ENCODE measurements at regions not wholly inside any gene's neighbourhood (a gene's known extent, or its start where the extent isn't known, plus 50 kb on each side); places are given as distances from the start of the nearest gene placed in this dataset.
"Not testable (repeated sequence)": the region's sequence is repeated elsewhere in the genome, so short reads cannot be mapped to it uniquely, and the experiment has no call there.

DNA sequence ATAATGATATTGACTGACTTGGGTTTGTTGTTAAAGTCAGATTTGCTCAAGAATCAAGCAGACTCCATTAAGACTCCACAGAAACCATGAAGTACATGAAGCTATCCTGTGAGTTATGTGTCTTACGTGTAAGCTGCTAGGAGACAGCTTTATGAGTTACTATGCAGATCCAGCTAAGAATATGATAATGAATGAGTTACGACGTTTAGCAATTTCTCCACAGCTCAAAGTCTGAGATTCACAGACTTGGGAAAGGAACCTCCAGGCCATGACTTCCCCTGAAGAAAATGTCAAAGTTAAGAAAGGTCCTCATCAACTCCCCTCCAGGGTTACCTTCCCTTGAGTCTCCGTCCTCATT lies 211.9 kb upstream of the HNRNPA3 start:
- H3K4me1 ChIP-seq (ENCODE audit: insufficient read depth, low read length): 0 out of 2 replicates have a peak, but pooled peaks cover 5% of the 10 kb centered on the region
- H3K4me3 ChIP-seq (ENCODE audit: low read length): no peak overlapping the region
- no peaks in the 10 kb centered on the region for H3K9me3 ChIP-seq (ENCODE audit: low read length)
- BruUV-seq (replicated peaks): no TSS peak
- H3K4me2 ChIP-seq (ENCODE audit: low read length): no peak overlapping the region
- H2AFZ ChIP-seq (ENCODE audit: low read length): no peak overlapping the region
- H3K36me3 ChIP-seq (ENCODE audit: low read depth, low read length): no peaks in the 10 kb centered on the region
- H3K9me2 ChIP-seq (replicated peaks; ENCODE audit: low read length): no peaks in the 10 kb centered on the region
- no peaks in the 10 kb centered on the region for H3K79me2 ChIP-seq (ENCODE audit: low read length)
- CTCF ChIA-PET: no interaction called here
- ATAC-seq: no peak
- DNase-seq: no peak
- H3K27me3 ChIP-seq (ENCODE audit: low read length): peaks cover 7% of the 10 kb centered on the region; the same call in 1 of the 2 replicates
- intact Hi-C loops (cut with micrococcal nuclease): no loop called here
- H3K27ac ChIP-seq (ENCODE audit: low read length): no peak overlapping the region
- no peak overlapping the region for H3K9ac ChIP-seq (ENCODE audit: low read length)
- H3F3A ChIP-seq (ENCODE audit: low read length, unreplicated experiment): no peaks in the 10 kb centered on the region
- TF ChIP-seq, protein P1, sequence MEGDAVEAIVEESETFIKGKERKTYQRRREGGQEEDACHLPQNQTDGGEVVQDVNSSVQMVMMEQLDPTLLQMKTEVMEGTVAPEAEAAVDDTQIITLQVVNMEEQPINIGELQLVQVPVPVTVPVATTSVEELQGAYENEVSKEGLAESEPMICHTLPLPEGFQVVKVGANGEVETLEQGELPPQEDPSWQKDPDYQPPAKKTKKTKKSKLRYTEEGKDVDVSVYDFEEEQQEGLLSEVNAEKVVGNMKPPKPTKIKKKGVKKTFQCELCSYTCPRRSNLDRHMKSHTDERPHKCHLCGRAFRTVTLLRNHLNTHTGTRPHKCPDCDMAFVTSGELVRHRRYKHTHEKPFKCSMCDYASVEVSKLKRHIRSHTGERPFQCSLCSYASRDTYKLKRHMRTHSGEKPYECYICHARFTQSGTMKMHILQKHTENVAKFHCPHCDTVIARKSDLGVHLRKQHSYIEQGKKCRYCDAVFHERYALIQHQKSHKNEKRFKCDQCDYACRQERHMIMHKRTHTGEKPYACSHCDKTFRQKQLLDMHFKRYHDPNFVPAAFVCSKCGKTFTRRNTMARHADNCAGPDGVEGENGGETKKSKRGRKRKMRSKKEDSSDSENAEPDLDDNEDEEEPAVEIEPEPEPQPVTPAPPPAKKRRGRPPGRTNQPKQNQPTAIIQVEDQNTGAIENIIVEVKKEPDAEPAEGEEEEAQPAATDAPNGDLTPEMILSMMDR (conservative IDR thresholded peaks at IDR 0.05; ENCODE audit: low read depth, low read length): no peak
- TF ChIP-seq EZH2 (IDR thresholded peaks at IDR 0.05; ENCODE audit: low read length, unreplicated experiment): no peak
- no peak for TF ChIP-seq EZH2phosphoT487 (IDR thresholded peaks at IDR 0.05; ENCODE audit: borderline replicate concordance, low read length)
- no peaks in the 10 kb centered on the region for H4K20me1 ChIP-seq (ENCODE audit: low read length)
- POLR2A ChIA-PET (ENCODE audit: unreplicated experiment): no interaction called here

DNA sequence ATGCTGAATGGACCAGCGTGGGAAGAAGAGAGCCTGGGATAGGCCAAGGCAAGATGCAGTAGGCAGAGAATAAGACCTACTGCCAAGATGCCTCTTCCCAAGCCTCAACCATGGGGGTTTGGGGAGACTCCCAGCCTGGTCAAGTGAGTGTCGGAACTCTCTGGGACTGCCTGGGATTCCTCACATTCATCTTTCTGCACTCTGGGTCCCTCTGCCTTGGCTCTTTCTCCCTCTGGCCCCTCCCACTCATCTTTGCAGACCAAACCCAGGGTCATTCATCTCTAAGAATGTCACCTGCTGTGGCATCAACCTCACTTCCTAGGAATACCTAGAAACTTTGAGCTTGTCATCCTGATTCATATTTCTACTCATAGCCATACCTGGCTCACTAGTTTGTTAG lies 211.3 kb upstream of the HNRNPA3 start:
- TF ChIP-seq EZH2phosphoT487 (IDR thresholded peaks at IDR 0.05; ENCODE audit: borderline replicate concordance, low read length) (no peak), EZH2 (IDR thresholded peaks at IDR 0.05; ENCODE audit: low read length, unreplicated experiment) (no peak)
- TF ChIP-seq, protein P1 (conservative IDR thresholded peaks at IDR 0.05; ENCODE audit: low read depth, low read length): no peak
- Histone ChIP-seq H3K4me1 (ENCODE audit: insufficient read depth, low read length) (0 out of 2 replicates have a peak, but pooled peaks cover 5% of the 10 kb centered on the region), H3K36me3 (ENCODE audit: low read depth, low read length) (no peaks in the 10 kb centered on the region), H3K79me2 (ENCODE audit: low read length) (no peaks in the 10 kb centered on the region), H3K9me2 (replicated peaks; ENCODE audit: low read length) (no peaks in the 10 kb centered on the region), H3K9me3 (ENCODE audit: low read length) (no peaks in the 10 kb centered on the region), H3K27ac (ENCODE audit: low read length) (no peak overlapping the region), H2AFZ (ENCODE audit: low read length) (no peak overlapping the region), H3K4me3 (ENCODE audit: low read length) (no peak overlapping the region), H3K4me2 (ENCODE audit: low read length) (no peak overlapping the region), H3K9ac (ENCODE audit: low read length) (no peak overlapping the region), H3K27me3 (ENCODE audit: low read length) (peaks cover 7% of the 10 kb centered on the region; the same call in 1 of the 2 replicates), H3F3A (ENCODE audit: low read length, unreplicated experiment) (no peaks in the 10 kb centered on the region), H4K20me1 (ENCODE audit: low read length) (no peaks in the 10 kb centered on the region)
- intact Hi-C loops (cut with micrococcal nuclease): no loop called here
- ChIA-PET CTCF (no interaction called here), POLR2A (ENCODE audit: unreplicated experiment) (no interaction called here)
- BruUV-seq (replicated peaks): no TSS peak
- no peak for ATAC-seq
- DNase-seq: no peak

DNA sequence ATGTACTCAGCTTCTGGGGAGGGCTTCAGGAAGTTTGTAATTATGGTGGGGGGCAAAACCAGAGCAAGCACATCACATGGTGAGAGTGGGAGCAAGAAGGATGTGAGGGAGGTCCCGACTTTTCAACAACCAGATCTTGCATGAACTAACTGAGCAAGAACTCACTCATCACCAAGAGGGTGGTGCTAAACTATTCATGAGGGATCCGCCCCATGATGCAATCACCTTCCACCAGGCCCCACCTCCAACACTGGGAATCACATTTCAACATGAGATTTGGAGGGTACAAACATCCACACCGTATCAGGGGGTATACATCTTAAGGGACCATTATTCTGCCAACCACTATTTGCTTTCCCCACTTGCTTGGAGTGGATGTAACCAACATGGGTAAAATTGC lies 209.6 kb upstream of the HNRNPA3 start:
- ChIA-PET POLR2A (ENCODE audit: unreplicated experiment) (no interaction called here), CTCF (no interaction called here)
- DNase-seq (no peak), ATAC-seq (no peak)
- no peaks in the 10 kb centered on the region for H3K79me2 ChIP-seq (ENCODE audit: low read length)
- no TSS peak for BruUV-seq (replicated peaks)
- no peak overlapping the region for H3K4me2 ChIP-seq (ENCODE audit: low read length)
- H3K9ac ChIP-seq (ENCODE audit: low read length): no peak overlapping the region
- TF ChIP-seq EZH2phosphoT487 (IDR thresholded peaks at IDR 0.05; ENCODE audit: borderline replicate concordance, low read length) (no peak), EZH2 (IDR thresholded peaks at IDR 0.05; ENCODE audit: low read length, unreplicated experiment) (no peak)
- TF ChIP-seq, protein P1 (conservative IDR thresholded peaks at IDR 0.05; ENCODE audit: low read depth, low read length): no peak
- H3K27ac ChIP-seq (ENCODE audit: low read length): no peak overlapping the region
- H3K27me3 ChIP-seq (ENCODE audit: low read length): peaks cover 7% of the 10 kb centered on the region; the same call in 1 of the 2 replicates
- no peak overlapping the region for H3K4me3 ChIP-seq (ENCODE audit: low read length)
- H3K36me3 ChIP-seq (ENCODE audit: low read depth, low read length): no peaks in the 10 kb centered on the region
- H3K9me3 ChIP-seq (ENCODE audit: low read length): no peaks in the 10 kb centered on the region
- H2AFZ ChIP-seq (ENCODE audit: low read length): no peak overlapping the region
- H3K9me2 ChIP-seq (replicated peaks; ENCODE audit: low read length): no peaks in the 10 kb centered on the region
- H3K4me1 ChIP-seq (ENCODE audit: insufficient read depth, low read length): peaks cover 7% of the 10 kb centered on the region
- H4K20me1 ChIP-seq (ENCODE audit: low read length): no peaks in the 10 kb centered on the region
- H3F3A ChIP-seq (ENCODE audit: low read length, unreplicated experiment): no peaks in the 10 kb centered on the region
- intact Hi-C loops (cut with micrococcal nuclease): no loop called here

DNA sequence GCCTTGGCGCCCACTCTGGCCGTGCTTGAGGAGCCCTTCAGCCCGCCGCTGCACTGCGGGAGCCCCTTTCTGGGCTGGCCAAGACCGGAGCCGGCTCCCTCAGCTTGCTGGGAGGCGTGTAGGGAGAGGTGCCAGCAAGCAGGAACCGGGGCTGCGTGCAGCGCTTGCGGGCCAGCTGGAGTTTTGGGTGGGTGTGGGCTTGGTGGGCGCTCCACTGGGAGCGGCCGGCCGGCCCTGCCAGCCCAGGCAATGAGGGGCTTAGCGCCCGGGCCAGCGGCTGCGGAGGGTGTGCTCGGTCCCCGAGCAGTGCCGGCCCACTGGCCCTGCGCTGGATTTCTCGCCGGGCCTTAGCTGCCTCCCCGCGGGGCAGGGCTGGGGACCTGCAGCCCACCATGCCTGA lies 204.9 kb upstream of the HNRNPA3 start:
- H3K27ac ChIP-seq (ENCODE audit: low read length); POLR2A ChIA-PET (ENCODE audit: unreplicated experiment); ATAC-seq; H3K9ac ChIP-seq (ENCODE audit: low read length); H3F3A ChIP-seq (ENCODE audit: low read length, unreplicated experiment); H3K9me3 ChIP-seq (ENCODE audit: low read length); H3K4me1 ChIP-seq (ENCODE audit: insufficient read depth, low read length); H3K4me2 ChIP-seq (ENCODE audit: low read length); H3K36me3 ChIP-seq (ENCODE audit: low read depth, low read length); H3K9me2 ChIP-seq (replicated peaks; ENCODE audit: low read length); BruUV-seq (replicated peaks); H4K20me1 ChIP-seq (ENCODE audit: low read length); intact Hi-C loops (cut with micrococcal nuclease); H2AFZ ChIP-seq (ENCODE audit: low read length); DNase-seq; H3K79me2 ChIP-seq (ENCODE audit: low read length); H3K4me3 ChIP-seq (ENCODE audit: low read length); CTCF ChIA-PET: not testable (repeated sequence)
- peaks cover 17% of the 10 kb centered on the region for H3K27me3 ChIP-seq (ENCODE audit: low read length)

DNA sequence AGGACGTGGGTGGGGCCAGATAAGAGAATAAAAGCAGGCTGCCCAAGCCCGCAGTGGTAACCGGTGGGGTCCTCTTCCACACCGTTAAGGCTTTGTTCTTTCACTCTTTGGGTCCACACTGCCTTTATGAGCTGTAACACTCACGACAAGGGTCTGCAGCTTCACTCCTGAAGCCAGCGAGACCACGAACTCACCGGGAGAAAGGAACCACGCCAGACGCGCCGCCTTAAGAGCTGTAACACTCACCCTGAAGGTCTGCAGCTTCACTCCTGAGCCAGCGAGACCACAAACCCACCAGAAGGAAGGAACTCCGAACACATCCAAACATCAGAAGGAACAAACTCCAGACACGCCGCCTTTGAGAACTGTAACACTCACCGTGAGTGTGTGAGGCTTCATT lies 203.9 kb upstream of the HNRNPA3 start:
- ATAC-seq; H3K4me3 ChIP-seq (ENCODE audit: low read length); intact Hi-C loops (cut with micrococcal nuclease); BruUV-seq (replicated peaks); H3K4me1 ChIP-seq (ENCODE audit: insufficient read depth, low read length); H3K27ac ChIP-seq (ENCODE audit: low read length); H3F3A ChIP-seq (ENCODE audit: low read length, unreplicated experiment); H2AFZ ChIP-seq (ENCODE audit: low read length); H3K9me3 ChIP-seq (ENCODE audit: low read length); H3K9me2 ChIP-seq (replicated peaks; ENCODE audit: low read length); DNase-seq; H3K4me2 ChIP-seq (ENCODE audit: low read length); POLR2A ChIA-PET (ENCODE audit: unreplicated experiment); CTCF ChIA-PET; H3K79me2 ChIP-seq (ENCODE audit: low read length); H4K20me1 ChIP-seq (ENCODE audit: low read length); H3K9ac ChIP-seq (ENCODE audit: low read length); H3K36me3 ChIP-seq (ENCODE audit: low read depth, low read length): not testable (repeated sequence)
- H3K27me3 ChIP-seq (ENCODE audit: low read length): peaks cover 26% of the 10 kb centered on the region
